Suprapubic skin (tissue), 4 donors: ENCODE measurements at regions not wholly inside any gene's neighbourhood (a gene's known extent, or its start where the extent isn't known, plus 50 kb on each side); places are given as distances from the start of the nearest gene placed in this dataset.

ENCODE experiments used
- DNase-seq, 2 donors: peaks; one replicate each; pipeline ENCODE4 v3.0.0-alpha.2; 2019; ENCODE audit warnings: low spot score in 2 of 2
- H3K27ac ChIP-seq: fragments of 200-600 bp; sonication (generic); one replicate; pipeline ENCODE4 v1.5.1; 2019
- H3K27me3 ChIP-seq: fragments of 200-600 bp; sonication (generic); one replicate; pipeline ENCODE4 v1.5.1; 2019
- H3K36me3 ChIP-seq: fragments of 200-600 bp; sonication (generic); one replicate; pipeline ENCODE4 v1.5.1; 2019
- H3K4me1 ChIP-seq: fragments of 200-600 bp; sonication (generic); one replicate; pipeline ENCODE4 v1.5.1; 2019
- H3K4me3 ChIP-seq: fragments of 200-600 bp; sonication (generic); one replicate; pipeline ENCODE4 v1.5.1; 2019; ENCODE audit warnings: mild to moderate bottlenecking
- H3K9me3 ChIP-seq: fragments of 200-600 bp; sonication (generic); one replicate; pipeline ENCODE4 v1.5.1; 2019
- CTCF ChIP-seq, 2 donors: fragments of 200-600 bp in 1 of 2; fragments of 450-650 bp in 1 of 2; sonication (generic) in 1 of 2; IDR thresholded peaks; one replicate each; pipeline ENCODE4 v1.5.1; 2016 to 2019; ENCODE audit warnings: antibody characterized with exemption in 2 of 2, mild to moderate bottlenecking in 1 of 2, moderate library complexity in 1 of 2
- EP300 ChIP-seq: sonication (generic); formaldehyde crosslinking; IDR thresholded peaks from one replicate; pipeline ENCODE4 v1.6.1; 2017; ENCODE audit warnings: antibody characterized with exemption
- POLR2A ChIP-seq, 2 donors: fragments of 450-650 bp; IDR thresholded peaks; one replicate each; pipeline ENCODE4 v1.6.1; 2017; ENCODE audit warnings: antibody characterized with exemption in 2 of 2, mild to moderate bottlenecking in 2 of 2, moderate library complexity in 2 of 2
- POLR2AphosphoS5 ChIP-seq, 3 donors: sonication (generic); formaldehyde crosslinking; IDR thresholded peaks; one replicate each; pipeline ENCODE4 v1.6.1; 2017; ENCODE audit warnings: antibody characterized with exemption in 3 of 3
- WGBS: methylation state at CpG from one replicate; pipeline ENCODE4 v1.1.5; 2018; 5-methylcytosine and 5-hydroxymethylcytosine counted together

- no peak overlapping the region for H3K27ac ChIP-seq
- 76% methylated on average over 3 of the region's 3 CpGs for WGBS
- TF ChIP-seq EP300 (no peak), POLR2AphosphoS5 (IDR thresholded peaks at IDR 0.05) (no peak), CTCF (IDR thresholded peaks at IDR 0.05) (no peak), POLR2A (IDR thresholded peaks at IDR 0.05) (no peak)
- no peaks in the 10 kb centered on the region for H3K27me3 ChIP-seq
- no peak overlapping the region for H3K4me3 ChIP-seq
- no peaks in the 10 kb centered on the region for H3K4me1 ChIP-seq
- DNase-seq: no peak
- H3K36me3 ChIP-seq: no peaks in the 10 kb centered on the region
- H3K9me3 ChIP-seq: no peaks in the 10 kb centered on the region
Observed at GRCh38 chr18:1676387-1676786, 771.7 kb downstream of the ADCYAP1 start.

- no peaks in the 10 kb centered on the region for H3K4me1 ChIP-seq
- 95% methylated on average over 1 of the region's 1 CpG for WGBS
- TF ChIP-seq POLR2AphosphoS5 (IDR thresholded peaks at IDR 0.05) (no peak), EP300 (no peak)
Observed at GRCh38 chr18:1680108-1680507, 775.4 kb downstream of the ADCYAP1 start.

GRCh38 chr18:1691863-1692262 is 787.2 kb downstream of the ADCYAP1 start:
- H3K9me3 ChIP-seq: no peaks in the 10 kb centered on the region
- H3K4me1 ChIP-seq: no peaks in the 10 kb centered on the region
- no peaks in the 10 kb centered on the region for H3K27me3 ChIP-seq
- H3K36me3 ChIP-seq: no peaks in the 10 kb centered on the region
- 80% methylated on average over 2 of the region's 2 CpGs for WGBS
- H3K4me3 ChIP-seq: no peak overlapping the region
- DNase-seq: no peak
- TF ChIP-seq CTCF (IDR thresholded peaks at IDR 0.05) (no peak), EP300 (no peak), POLR2A (IDR thresholded peaks at IDR 0.05) (no peak), POLR2AphosphoS5 (IDR thresholded peaks at IDR 0.05) (no peak)
- H3K27ac ChIP-seq: no peak overlapping the region

More at GRCh38 chr18:1680108-1680507, 775.4 kb downstream of the ADCYAP1 start:
- H3K9me3 ChIP-seq: no peaks in the 10 kb centered on the region
- no peak overlapping the region for H3K4me3 ChIP-seq
- H3K27me3 ChIP-seq: no peaks in the 10 kb centered on the region
- H3K27ac ChIP-seq: no peak overlapping the region
- DNase-seq: no peak
- H3K36me3 ChIP-seq: no peaks in the 10 kb centered on the region

- H3K9me3 ChIP-seq: no peaks in the 10 kb centered on the region
- TF ChIP-seq EP300: no peak
- 91% methylated on average over 2 of the region's 2 CpGs for WGBS
- H3K27ac ChIP-seq: no peak overlapping the region
- H3K4me3 ChIP-seq: no peak overlapping the region
- no peaks in the 10 kb centered on the region for H3K36me3 ChIP-seq
- H3K4me1 ChIP-seq: no peaks in the 10 kb centered on the region
- no peaks in the 10 kb centered on the region for H3K27me3 ChIP-seq
- no peak for DNase-seq
Observed at GRCh38 chr18:1708006-1708405, 803.3 kb downstream of the ADCYAP1 start.

- WGBS: 72% methylated on average over 3 of the region's 3 CpGs
- Histone ChIP-seq H3K27ac (no peak overlapping the region), H3K4me1 (no peaks in the 10 kb centered on the region), H3K4me3 (no peak overlapping the region), H3K36me3 (no peaks in the 10 kb centered on the region), H3K27me3 (no peaks in the 10 kb centered on the region), H3K9me3 (no peaks in the 10 kb centered on the region)
- no peak for DNase-seq
- TF ChIP-seq POLR2A (IDR thresholded peaks at IDR 0.05): no peak
- no peak for TF ChIP-seq POLR2AphosphoS5 (IDR thresholded peaks at IDR 0.05)
- no peak for TF ChIP-seq CTCF (IDR thresholded peaks at IDR 0.05)
Observed at GRCh38 chr18:1710114-1710513, 805.4 kb downstream of the ADCYAP1 start.

DNA sequence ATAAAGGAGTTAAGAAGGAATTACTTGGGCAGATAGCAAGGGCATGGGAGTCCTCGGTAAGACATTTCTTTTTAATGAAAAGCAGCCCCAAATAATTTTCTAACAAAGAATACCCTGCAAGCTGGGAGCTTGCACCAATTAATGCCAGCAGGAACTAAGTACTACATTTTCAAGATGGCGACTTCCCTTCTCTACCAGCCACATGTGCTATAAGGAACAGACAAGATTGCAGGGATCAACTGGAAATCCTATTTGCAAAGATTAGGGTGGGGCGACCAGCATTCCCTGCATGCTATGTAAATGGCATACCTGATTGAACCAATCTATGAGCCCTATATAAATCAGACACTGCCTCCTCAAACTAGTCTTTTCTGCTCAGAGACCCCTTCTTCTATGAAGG is 827.5 kb downstream of the ADCYAP1 start:
- DNase-seq: no peak
- no peak overlapping the region for H3K4me3 ChIP-seq
- H3K4me1 ChIP-seq: no peaks in the 10 kb centered on the region
- H3K9me3 ChIP-seq: no peaks in the 10 kb centered on the region
- no peaks in the 10 kb centered on the region for H3K27me3 ChIP-seq
- no peak overlapping the region for H3K27ac ChIP-seq
- no peak for TF ChIP-seq POLR2AphosphoS5 (IDR thresholded peaks at IDR 0.05)
- TF ChIP-seq EP300: no peak
- no peak for TF ChIP-seq CTCF (IDR thresholded peaks at IDR 0.05)
- TF ChIP-seq POLR2A (IDR thresholded peaks at IDR 0.05): no peak
- WGBS: 80% methylated on average over 3 of the region's 3 CpGs
- H3K36me3 ChIP-seq: no peaks in the 10 kb centered on the region
